ENCODE measurements at regions not wholly inside any gene's neighbourhood (a gene's known extent, or its start where the extent isn't known, plus 50 kb on each side); places are given as distances from the start of the nearest gene placed in this dataset.

- no peak for DNase-seq (ENCODE audit: low spot score)
These were observed 359.4 kb upstream of the CWC22 start for GRCh38 chr2:180366481-180366880.

- no peak for DNase-seq (ENCODE audit: low spot score)
These were observed 357.6 kb upstream of the CWC22 start for GRCh38 chr2:180364719-180365118.

GRCh38 chr2:180360283-180360618, 353.2 kb upstream of the CWC22 start:
- DNase-seq (ENCODE audit: low spot score) = no peak

GRCh38 chr2:180359522-180360282, 352.6 kb upstream of the CWC22 start:
- no peak for DNase-seq (ENCODE audit: low spot score)

GRCh38 chr2:180358458-180358857, 351.4 kb upstream of the CWC22 start:
- no peak for DNase-seq (ENCODE audit: low spot score)

GRCh38 chr2:180356676-180357075, 349.6 kb upstream of the CWC22 start:
- DNase-seq (ENCODE audit: low spot score) = no peak

- DNase-seq (ENCODE audit: low spot score) = no peak
These were observed 345.5 kb upstream of the CWC22 start for GRCh38 chr2:180352620-180353019.

- DNase-seq (ENCODE audit: low spot score) = no peak
These were observed 342.7 kb upstream of the CWC22 start for GRCh38 chr2:180349809-180350208.

GRCh38 chr2:180343528-180344345, 336.6 kb upstream of the CWC22 start:
- DNase-seq (ENCODE audit: low spot score) = no peak

GRCh38 chr2:180337136-180337535, 330.0 kb upstream of the CWC22 start:
- DNase-seq (ENCODE audit: low spot score) = no peak

- DNase-seq (ENCODE audit: low spot score) = no peak
These were observed 329.5 kb upstream of the CWC22 start for GRCh38 chr2:180336550-180336949.

GRCh38 chr2:180334514-180334913, 327.4 kb upstream of the CWC22 start:
- no peak for DNase-seq (ENCODE audit: low spot score)

GRCh38 chr2:180328795-180329422, 321.8 kb upstream of the CWC22 start:
- no peak for DNase-seq (ENCODE audit: low spot score)

GRCh38 chr2:180327185-180327584, 320.1 kb upstream of the CWC22 start:
- no peak for DNase-seq (ENCODE audit: low spot score)

- no peak for DNase-seq (ENCODE audit: low spot score)
These were observed 318.5 kb upstream of the CWC22 start for GRCh38 chr2:180325416-180326120.

- no peak for DNase-seq (ENCODE audit: low spot score)
These were observed 317.1 kb upstream of the CWC22 start for GRCh38 chr2:180324182-180324581.

- no peak for DNase-seq (ENCODE audit: low spot score)
These were observed 315.7 kb upstream of the CWC22 start for GRCh38 chr2:180322781-180323180.

- DNase-seq (ENCODE audit: low spot score) = no peak
These were observed 312.7 kb upstream of the CWC22 start for GRCh38 chr2:180319586-180320405.

GRCh38 chr2:180314086-180314485, 307.0 kb upstream of the CWC22 start:
- no peak for DNase-seq (ENCODE audit: low spot score)

- DNase-seq (ENCODE audit: low spot score) = no peak
These were observed 305.4 kb upstream of the CWC22 start for GRCh38 chr2:180312542-180312941.

GRCh38 chr2:180307096-180307495, 300.0 kb upstream of the CWC22 start:
- no peak for DNase-seq (ENCODE audit: low spot score)
